ENCODE measurements at regions not wholly inside any gene's neighbourhood (a gene's known extent, or its start where the extent isn't known, plus 50 kb on each side); places are given as distances from the start of the nearest gene placed in this dataset.

GRCh38 chr5:56335212-56335611 lies 102.1 kb upstream of the ANKRD55 start:
- TF ChIP-seq CTCF (IDR thresholded peaks at IDR 0.05) (no peak), POLR2A (IDR thresholded peaks at IDR 0.05) (no peak), POLR2AphosphoS5 (IDR thresholded peaks at IDR 0.05) (no peak), EP300 (IDR thresholded peaks at IDR 0.05) (no peak)

All from suprapubic skin (tissue), 4 donors.